AG04450 (cell line): ENCODE measurements at regions not wholly inside any gene's neighbourhood (a gene's known extent, or its start where the extent isn't known, plus 50 kb on each side); places are given as distances from the start of the nearest gene placed in this dataset.
"Not testable (repeated sequence)": the region's sequence is repeated elsewhere in the genome, so short reads cannot be mapped to it uniquely, and the experiment has no call there.

Experiments
- CTCF ChIA-PET: fragments of 300-600, 350-600 bp; formaldehyde crosslinking; extraction: SDS; loops from one replicate; lab custom pipeline; 2022; ENCODE audit warnings: antibody characterized with exemption, inconsistent platforms; lab: Charles Lee
- POLR2A ChIA-PET: fragments of 350-600 bp; formaldehyde crosslinking; extraction: SDS; loops from one replicate; lab custom pipeline; 2021; ENCODE audit warnings: antibody characterized with exemption, inconsistent platforms; lab: Yijun Ruan, JAX
- DNase-seq: peaks from one replicate; pipeline ENCODE4 v3.0.0-alpha.2; 2011; ENCODE audit warnings: low read depth, low spot score
- H3K27ac ChIP-seq: one replicate; pipeline ENCODE4 v1.5.1; 2012; ENCODE audit warnings: low read depth, low read length, control low read depth
- H3K27me3 ChIP-seq: one replicate; pipeline ENCODE4 v1.6.0; 2012; ENCODE audit warnings: low read length; ENCODE audit not compliant: control insufficient read depth, insufficient read depth
- H3K4me3 ChIP-seq: 2 replicates; pipeline ENCODE4 v1.5.1; 2011; ENCODE audit warnings: mild to moderate bottlenecking, low read depth, low read length, control low read depth
- H3K9me3 ChIP-seq: 2 replicates; pipeline ENCODE4 v1.5.1; 2012; ENCODE audit warnings: low read length; ENCODE audit not compliant: control insufficient read depth, insufficient read depth

- H3K9me3 ChIP-seq, H3K4me3 ChIP-seq, CTCF ChIA-PET, H3K27me3 ChIP-seq, DNase-seq, H3K27ac ChIP-seq, POLR2A ChIA-PET: not testable (repeated sequence)
Observed at GRCh38 chr2:89537862-89538261, 846.4 kb downstream of the RPIA start.

DNA sequence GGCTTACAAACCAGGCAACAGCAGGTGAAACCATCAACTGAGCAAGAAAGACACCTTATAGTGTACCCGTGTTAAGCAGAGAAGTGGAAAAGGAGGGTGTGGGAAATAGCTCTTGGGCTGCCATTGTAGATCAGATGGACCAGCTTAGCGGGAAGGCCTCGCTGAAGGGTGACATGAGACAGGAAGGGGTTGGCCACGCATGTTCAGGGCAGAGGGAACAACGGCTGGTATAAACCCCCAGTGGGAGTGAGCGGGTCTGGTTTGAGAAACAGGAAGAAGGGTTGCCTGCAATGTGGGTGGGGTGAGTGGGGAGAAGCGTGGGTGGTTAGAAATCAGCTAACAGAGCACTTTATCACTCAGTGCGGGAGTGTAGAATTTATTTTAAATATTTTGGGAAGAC lies 852.6 kb downstream of the RPIA start:
- CTCF ChIA-PET, H3K9me3 ChIP-seq, H3K4me3 ChIP-seq, H3K27me3 ChIP-seq, H3K27ac ChIP-seq, DNase-seq, POLR2A ChIA-PET: not testable (repeated sequence)

GRCh38 chr2:89579154-89579553 lies 887.7 kb downstream of the RPIA start:
- CTCF ChIA-PET, result not testable (repeated sequence)

GRCh38 chr2:89582816-89583215 lies 891.3 kb downstream of the RPIA start:
- DNase-seq, CTCF ChIA-PET, H3K27me3 ChIP-seq, H3K9me3 ChIP-seq, H3K4me3 ChIP-seq, H3K27ac ChIP-seq, POLR2A ChIA-PET: not testable (repeated sequence)

More at GRCh38 chr2:89579154-89579553, 887.7 kb downstream of the RPIA start:
- H3K4me3 ChIP-seq, H3K9me3 ChIP-seq, H3K27me3 ChIP-seq, H3K27ac ChIP-seq, POLR2A ChIA-PET, DNase-seq: not testable (repeated sequence)

DNA sequence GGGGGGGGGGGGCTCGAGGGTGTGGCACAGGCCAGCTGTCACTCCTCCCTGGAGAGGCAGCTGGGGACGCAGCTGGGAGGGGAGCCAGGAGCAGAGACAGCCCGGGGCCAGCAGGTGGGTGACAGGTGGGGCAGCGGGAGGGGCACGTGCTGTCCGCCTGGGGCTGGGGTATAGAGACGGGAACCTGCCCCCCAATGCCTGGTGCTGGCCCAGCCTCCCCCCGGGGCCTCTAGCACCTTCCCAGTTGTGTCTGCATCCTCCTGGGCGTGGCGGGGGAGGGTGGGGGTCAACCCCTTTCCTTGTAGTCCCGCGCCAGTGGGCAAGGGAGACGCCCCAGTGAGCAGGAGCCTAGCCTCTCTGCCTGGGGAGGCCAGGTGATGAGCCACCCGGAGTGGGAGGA lies 892.6 kb downstream of the RPIA start:
- not testable (repeated sequence) for H3K9me3 ChIP-seq, DNase-seq, H3K4me3 ChIP-seq

DNA sequence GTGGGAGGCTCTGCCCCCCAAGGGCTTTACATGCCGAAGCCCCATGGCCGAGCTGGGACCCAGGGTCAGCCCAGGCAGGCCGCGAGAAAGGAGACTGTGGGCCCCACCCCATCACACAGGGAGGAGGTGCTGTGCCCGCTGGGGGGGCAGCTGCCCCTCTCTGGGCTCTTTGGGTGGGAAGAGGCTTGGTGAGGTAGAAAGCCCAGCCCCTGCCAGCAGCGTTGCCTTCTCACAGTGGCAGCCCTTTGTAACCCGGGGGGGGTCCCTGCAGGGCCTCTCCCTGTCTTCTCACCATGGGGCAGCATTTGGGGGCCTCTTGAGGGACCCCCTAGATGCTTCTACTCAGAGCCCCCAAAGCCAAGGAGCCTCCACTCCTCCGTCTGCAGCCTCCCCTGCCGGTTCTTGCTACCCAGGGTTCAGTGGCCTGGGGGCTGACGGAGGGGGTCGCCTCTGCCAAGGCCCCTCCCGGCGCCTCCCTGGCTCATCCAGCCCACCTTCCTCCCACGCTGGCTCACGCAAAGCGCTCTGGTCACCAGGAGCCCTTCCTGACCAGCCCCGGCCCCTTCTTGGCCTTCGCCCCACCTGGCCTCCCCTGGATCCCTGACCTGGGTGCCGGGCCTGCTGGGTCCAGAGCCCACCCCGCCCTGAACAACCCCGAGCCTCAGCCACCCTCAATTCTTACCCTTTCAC lies 893.5 kb downstream of the RPIA start:
- CTCF ChIA-PET, H3K9me3 ChIP-seq, POLR2A ChIA-PET, H3K27me3 ChIP-seq, DNase-seq, H3K27ac ChIP-seq: not testable (repeated sequence)
- peak overlapping the region; percentile 49 for H3K4me3 ChIP-seq

More for the DNA sequence above, 892.6 kb downstream of the RPIA start:
- H3K27me3 ChIP-seq, POLR2A ChIA-PET, CTCF ChIA-PET, H3K27ac ChIP-seq: not testable (repeated sequence)

GRCh38 chr2:89585558-89585920 lies 894.1 kb downstream of the RPIA start:
- peak; percentile 8 for DNase-seq
- CTCF ChIA-PET, H3K9me3 ChIP-seq, H3K27me3 ChIP-seq, H3K27ac ChIP-seq, POLR2A ChIA-PET: not testable (repeated sequence)
- H3K4me3 ChIP-seq, result peak overlapping the region; percentile 60

- H3K27ac ChIP-seq, H3K4me3 ChIP-seq, H3K27me3 ChIP-seq, DNase-seq, H3K9me3 ChIP-seq, POLR2A ChIA-PET, CTCF ChIA-PET: not testable (repeated sequence)
Observed at GRCh38 chr2:89599843-89600242, 908.4 kb downstream of the RPIA start.

GRCh38 chr2:89606514-89606913 lies 915.0 kb downstream of the RPIA start:
- peaks cover 10% of the 10 kb centered on the region; the same call in 1 of the 2 replicates for H3K9me3 ChIP-seq
- H3K27ac ChIP-seq, POLR2A ChIA-PET, H3K4me3 ChIP-seq, DNase-seq, CTCF ChIA-PET, H3K27me3 ChIP-seq: not testable (repeated sequence)

DNA sequence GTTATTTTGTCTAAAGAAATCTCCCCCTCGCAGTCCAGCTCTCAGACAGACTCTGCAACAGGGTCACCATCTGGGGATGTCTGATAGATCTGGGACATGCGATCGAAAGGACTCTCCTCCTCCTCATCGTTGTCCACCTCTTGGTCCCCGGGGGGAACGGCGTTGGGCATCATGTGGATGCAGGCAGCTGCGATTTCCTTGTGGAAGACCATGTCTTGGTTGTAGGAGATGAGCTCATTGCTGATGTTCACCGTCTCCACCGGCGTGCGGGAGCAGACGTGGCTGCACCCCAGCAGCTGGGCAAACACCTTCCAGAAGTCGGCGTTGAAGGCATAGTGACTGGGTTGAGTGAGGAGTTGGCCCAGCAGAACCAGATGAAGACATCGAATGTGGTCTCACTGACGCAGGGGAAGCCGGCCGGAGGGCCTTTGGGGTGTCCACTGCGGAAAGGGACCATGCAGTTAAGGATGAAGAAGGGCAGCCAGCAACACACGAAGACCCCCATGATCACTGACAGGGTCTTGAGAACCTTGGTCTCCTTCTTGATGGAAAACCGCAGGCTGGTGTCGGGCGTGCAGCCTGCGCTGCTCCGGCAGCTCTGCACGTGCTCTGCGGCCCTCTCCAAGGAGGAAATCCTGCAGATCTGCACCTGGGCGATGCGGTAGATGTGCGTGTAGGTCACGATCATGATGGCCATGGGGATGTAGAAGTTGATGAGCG lies 918.9 kb downstream of the RPIA start:
- H3K27ac ChIP-seq, H3K27me3 ChIP-seq, DNase-seq, H3K4me3 ChIP-seq, CTCF ChIA-PET, POLR2A ChIA-PET: not testable (repeated sequence)
- peaks cover 13% of the 10 kb centered on the region; the same call in 1 of the 2 replicates for H3K9me3 ChIP-seq

DNA sequence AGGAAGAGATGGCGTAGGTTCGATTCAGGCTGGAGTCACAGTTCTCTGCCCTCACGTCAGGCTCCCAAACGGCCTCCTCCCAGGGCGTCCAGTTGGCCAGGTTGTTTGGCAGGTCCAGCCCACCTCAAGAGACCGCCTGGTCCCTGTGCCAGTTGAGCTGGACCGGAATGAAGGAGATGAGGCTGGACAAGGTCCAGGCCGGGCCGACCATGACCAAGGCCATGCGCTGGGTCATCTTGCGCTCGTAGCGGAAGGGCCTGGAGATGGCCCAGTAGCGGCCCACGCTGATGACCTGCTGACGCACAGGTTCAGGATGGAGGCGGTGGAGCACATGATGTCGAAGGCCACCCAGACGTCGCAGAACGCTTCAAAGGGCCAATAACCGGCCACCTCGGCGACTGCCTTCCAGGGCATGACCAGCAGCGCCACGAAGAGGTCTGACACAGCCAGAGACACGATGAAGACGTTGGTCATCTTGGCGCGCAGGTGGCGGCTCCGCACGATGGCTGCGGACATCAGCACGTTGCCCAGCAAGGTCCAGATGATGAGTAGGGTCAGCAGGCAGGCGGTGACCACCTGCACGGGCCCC lies 919.5 kb downstream of the RPIA start:
- peaks cover 13% of the 10 kb centered on the region; the same call in 1 of the 2 replicates for H3K9me3 ChIP-seq
- CTCF ChIA-PET, DNase-seq, H3K27me3 ChIP-seq, POLR2A ChIA-PET, H3K27ac ChIP-seq, H3K4me3 ChIP-seq: not testable (repeated sequence)

DNA sequence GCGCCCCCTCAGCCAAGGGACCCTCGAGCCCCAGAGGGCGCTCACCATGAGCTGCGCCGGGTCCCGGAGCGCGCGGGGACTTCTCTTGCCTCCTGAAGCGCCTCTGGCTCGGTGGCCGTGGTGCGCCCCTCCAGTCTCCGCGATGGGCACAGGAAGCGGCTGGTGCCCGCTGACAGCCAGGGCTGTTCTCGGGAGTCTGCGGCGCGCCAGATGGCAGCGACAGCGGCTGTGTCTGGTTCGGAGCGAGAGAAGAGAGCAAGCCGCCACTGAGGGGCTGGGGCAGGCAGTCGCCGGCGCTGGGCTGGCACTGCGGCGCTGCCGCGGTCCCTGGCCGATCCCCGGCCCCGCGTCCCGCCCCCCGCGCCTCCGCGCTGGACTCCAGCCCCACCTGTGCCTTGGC lies 920.2 kb downstream of the RPIA start:
- H3K4me3 ChIP-seq, POLR2A ChIA-PET, H3K27me3 ChIP-seq, H3K27ac ChIP-seq, DNase-seq, CTCF ChIA-PET: not testable (repeated sequence)
- peaks cover 13% of the 10 kb centered on the region; the same call in 1 of the 2 replicates for H3K9me3 ChIP-seq
